ENCODE measurements at regions not wholly inside any gene's neighbourhood (a gene's known extent, or its start where the extent isn't known, plus 50 kb on each side); places are given as distances from the start of the nearest gene placed in this dataset.
"Not testable (repeated sequence)": the region's sequence is repeated elsewhere in the genome, so short reads cannot be mapped to it uniquely, and the experiment has no call there.

GRCh38 chrX:65588795-65589194 is 54.2 kb upstream of the LAS1L start:
- DNase-seq (ENCODE audit: low spot score): no peak
- TF ChIP-seq CTCF (IDR thresholded peaks at IDR 0.05; ENCODE audit: extremely low read depth, missing control alignments): no peak

DNA sequence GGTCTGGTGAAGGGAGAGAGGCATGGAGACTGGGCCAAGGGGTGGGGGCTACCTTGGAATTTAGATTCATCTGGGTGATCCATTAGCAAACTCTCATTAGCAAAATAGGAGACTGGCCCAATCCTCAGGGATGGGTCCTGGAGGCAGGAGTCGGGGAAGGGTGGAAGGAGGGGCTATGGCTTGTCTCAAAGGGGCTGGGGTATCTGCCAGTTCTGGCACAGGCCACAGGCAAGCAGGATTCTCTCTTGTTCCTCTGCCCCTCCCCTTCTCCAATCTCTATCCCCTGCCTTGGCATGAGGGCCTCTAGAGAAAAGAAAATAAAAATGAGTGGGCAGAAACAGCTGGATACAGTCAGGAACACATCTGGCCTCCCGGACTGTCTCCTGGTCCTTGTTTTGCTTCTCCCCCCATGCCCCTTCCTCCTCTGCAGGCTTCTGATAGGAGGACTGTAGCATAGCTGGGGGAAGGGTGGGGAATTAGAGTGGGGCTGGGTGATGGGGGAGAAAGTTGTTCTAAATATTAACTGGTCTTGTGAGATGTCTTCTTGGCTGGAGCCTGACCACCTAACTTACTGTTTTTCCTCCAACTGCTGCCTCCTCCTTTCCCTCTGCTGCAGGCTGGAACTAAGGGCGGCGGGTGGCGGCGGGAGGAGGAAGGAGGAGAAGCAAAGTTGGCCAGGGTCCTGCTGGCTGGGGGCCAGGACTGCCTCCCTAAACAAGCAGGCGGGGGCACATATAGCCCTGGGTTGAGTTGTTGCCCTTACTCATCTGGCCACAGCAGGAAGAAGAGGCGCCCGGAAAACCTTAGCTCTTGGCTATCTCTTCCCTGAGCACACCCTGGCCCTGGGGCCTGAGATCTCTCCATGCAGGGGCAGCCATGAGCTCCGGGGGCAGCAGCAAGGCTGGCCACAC is 53.3 kb upstream of the LAS1L start:
- DNase-seq (ENCODE audit: low spot score): no peak
- TF ChIP-seq CTCF (IDR thresholded peaks at IDR 0.05; ENCODE audit: extremely low read depth, missing control alignments): no peak

GRCh38 chrX:65586491-65586890 is 51.9 kb upstream of the LAS1L start:
- DNase-seq (ENCODE audit: low spot score): no peak
- TF ChIP-seq CTCF (IDR thresholded peaks at IDR 0.05; ENCODE audit: extremely low read depth, missing control alignments): no peak

DNA sequence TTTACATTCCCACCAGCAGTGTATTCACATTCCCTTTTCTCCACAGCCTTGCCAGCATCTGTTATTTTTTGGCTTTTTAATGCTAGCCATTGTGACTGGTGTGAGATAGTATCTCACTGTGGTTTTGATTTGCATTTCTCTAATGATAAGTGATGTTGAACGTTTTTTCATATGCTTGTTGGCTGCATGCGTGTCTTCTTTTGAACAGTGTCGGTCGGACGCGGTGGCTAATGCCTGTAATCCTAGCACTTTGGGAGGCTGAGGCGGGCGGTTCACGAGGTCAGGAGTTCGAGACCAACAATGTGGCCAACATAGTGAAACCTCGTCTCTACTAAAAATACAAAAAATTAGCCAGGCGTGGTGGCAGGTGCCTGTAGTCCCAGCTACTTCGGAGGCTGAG is 50.6 kb upstream of the LAS1L start:
- DNase-seq (ENCODE audit: low spot score): not testable (repeated sequence)
